ENCODE measurements at regions not wholly inside any gene's neighbourhood (a gene's known extent, or its start where the extent isn't known, plus 50 kb on each side); places are given as distances from the start of the nearest gene placed in this dataset.

GRCh38 chrX:95841863-95842262, 842.8 kb upstream of the DIAPH2 start (continued):
- TF ChIP-seq EP300 (IDR thresholded peaks at IDR 0.05; ENCODE audit: borderline replicate concordance in 1 of 2, low read depth in 2 of 2, low read length in 2 of 2) (no peak), HDAC6 (IDR thresholded peaks at IDR 0.05; ENCODE audit: low read depth, low read length) (no peak)

Measured in H1 (cell line).